Panc1 (cell line): ENCODE measurements at regions not wholly inside any gene's neighbourhood (a gene's known extent, or its start where the extent isn't known, plus 50 kb on each side); places are given as distances from the start of the nearest gene placed in this dataset.

ENCODE experiments used
- CTCF ChIP-seq: fragments of 450-650 bp; IDR thresholded peaks from 2 replicates; pipeline ENCODE4 v1.5.1; 2017; ENCODE audit warnings: mild to moderate bottlenecking
- POLR2AphosphoS5 ChIP-seq: IDR thresholded peaks from 2 replicates; pipeline ENCODE4 v1.6.1; 2012; ENCODE audit warnings: mild to moderate bottlenecking, low read depth, low read length, moderate library complexity

- no peak for TF ChIP-seq CTCF
- no peak for TF ChIP-seq POLR2AphosphoS5
Measured at GRCh38 chr1:115527746-115528145, 114.0 kb upstream of the VANGL1 start.
